ENCODE measurements at regions not wholly inside any gene's neighbourhood (a gene's known extent, or its start where the extent isn't known, plus 50 kb on each side); places are given as distances from the start of the nearest gene placed in this dataset.

DNA sequence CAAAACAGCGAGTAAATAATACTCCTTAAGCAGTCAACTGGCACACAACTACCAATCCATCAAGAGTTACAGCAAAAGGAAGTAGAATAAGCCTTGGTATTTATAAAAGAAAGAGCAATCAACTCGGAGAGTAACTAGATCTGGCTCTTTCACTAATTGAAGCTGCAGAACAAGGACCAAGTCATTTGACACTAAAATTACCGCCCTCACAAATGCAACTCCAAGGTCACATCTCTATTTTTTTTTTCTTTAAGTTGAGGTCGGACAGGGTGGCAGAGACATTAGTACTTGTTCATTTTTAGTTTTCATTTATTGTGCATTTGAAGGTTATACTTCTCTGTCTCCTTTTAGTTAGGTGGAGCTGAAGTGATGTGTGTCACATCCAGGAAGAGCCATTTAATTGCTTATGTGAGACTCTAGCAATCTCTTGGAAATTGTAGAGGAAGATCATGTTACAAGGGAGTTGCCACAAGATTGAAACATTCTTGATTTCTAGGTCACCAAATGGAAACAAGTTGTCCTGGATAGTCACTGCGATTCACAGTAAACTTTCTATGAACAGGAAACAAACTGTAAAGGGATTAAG, 138.1 kb upstream of the ADAMTS5 start:
- DNase-seq (ENCODE audit: low read depth), result no peak
- TF ChIP-seq POLR2A (IDR thresholded peaks at IDR 0.05; ENCODE audit: extremely low read depth, insufficient read length) (no peak), MYC (IDR thresholded peaks at IDR 0.05; ENCODE audit: low read depth, low read length) (no peak), MAX (IDR thresholded peaks at IDR 0.05; ENCODE audit: low read depth, low read length) (no peak)
- TF ChIP-seq, protein P1, sequence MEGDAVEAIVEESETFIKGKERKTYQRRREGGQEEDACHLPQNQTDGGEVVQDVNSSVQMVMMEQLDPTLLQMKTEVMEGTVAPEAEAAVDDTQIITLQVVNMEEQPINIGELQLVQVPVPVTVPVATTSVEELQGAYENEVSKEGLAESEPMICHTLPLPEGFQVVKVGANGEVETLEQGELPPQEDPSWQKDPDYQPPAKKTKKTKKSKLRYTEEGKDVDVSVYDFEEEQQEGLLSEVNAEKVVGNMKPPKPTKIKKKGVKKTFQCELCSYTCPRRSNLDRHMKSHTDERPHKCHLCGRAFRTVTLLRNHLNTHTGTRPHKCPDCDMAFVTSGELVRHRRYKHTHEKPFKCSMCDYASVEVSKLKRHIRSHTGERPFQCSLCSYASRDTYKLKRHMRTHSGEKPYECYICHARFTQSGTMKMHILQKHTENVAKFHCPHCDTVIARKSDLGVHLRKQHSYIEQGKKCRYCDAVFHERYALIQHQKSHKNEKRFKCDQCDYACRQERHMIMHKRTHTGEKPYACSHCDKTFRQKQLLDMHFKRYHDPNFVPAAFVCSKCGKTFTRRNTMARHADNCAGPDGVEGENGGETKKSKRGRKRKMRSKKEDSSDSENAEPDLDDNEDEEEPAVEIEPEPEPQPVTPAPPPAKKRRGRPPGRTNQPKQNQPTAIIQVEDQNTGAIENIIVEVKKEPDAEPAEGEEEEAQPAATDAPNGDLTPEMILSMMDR (IDR thresholded peaks at IDR 0.05; ENCODE audit: low read depth, low read length), result no peak

GRCh38 chr21:27103768-27104167, 136.9 kb upstream of the ADAMTS5 start:
- no peak for TF ChIP-seq POLR2A (IDR thresholded peaks at IDR 0.05; ENCODE audit: extremely low read depth, insufficient read length)
- no peak for TF ChIP-seq MAX (IDR thresholded peaks at IDR 0.05; ENCODE audit: low read depth, low read length)
- DNase-seq (ENCODE audit: low read depth), result no peak
- no peak overlapping the region for H3K4me3 ChIP-seq (ENCODE audit: low read depth, low read length)

More for the DNA sequence above, 138.1 kb upstream of the ADAMTS5 start:
- no peak overlapping the region for H3K4me3 ChIP-seq (ENCODE audit: low read depth, low read length)

GRCh38 chr21:27101523-27101922, 134.6 kb upstream of the ADAMTS5 start:
- no peak overlapping the region for H3K4me3 ChIP-seq (ENCODE audit: low read depth, low read length)
- no peak for TF ChIP-seq MYC (IDR thresholded peaks at IDR 0.05; ENCODE audit: low read depth, low read length)
- TF ChIP-seq POLR2A (IDR thresholded peaks at IDR 0.05; ENCODE audit: extremely low read depth, insufficient read length), result no peak
- TF ChIP-seq, protein P1 (IDR thresholded peaks at IDR 0.05; ENCODE audit: low read depth, low read length), result no peak
- no peak for TF ChIP-seq MAX (IDR thresholded peaks at IDR 0.05; ENCODE audit: low read depth, low read length)
- DNase-seq (ENCODE audit: low read depth), result no peak

GRCh38 chr21:27094184-27094948, 127.5 kb upstream of the ADAMTS5 start:
- H3K4me3 ChIP-seq (ENCODE audit: low read depth, low read length), result no peak overlapping the region
- TF ChIP-seq MYC (IDR thresholded peaks at IDR 0.05; ENCODE audit: low read depth, low read length) (no peak), POLR2A (IDR thresholded peaks at IDR 0.05; ENCODE audit: extremely low read depth, insufficient read length) (no peak), MAX (IDR thresholded peaks at IDR 0.05; ENCODE audit: low read depth, low read length) (no peak)
- TF ChIP-seq, protein P1 (IDR thresholded peaks at IDR 0.05; ENCODE audit: low read depth, low read length), result no peak
- DNase-seq (ENCODE audit: low read depth), result no peak

GRCh38 chr21:27086630-27087029, 119.7 kb upstream of the ADAMTS5 start:
- no peak for TF ChIP-seq POLR2A (IDR thresholded peaks at IDR 0.05; ENCODE audit: extremely low read depth, insufficient read length)
- no peak for TF ChIP-seq MAX (IDR thresholded peaks at IDR 0.05; ENCODE audit: low read depth, low read length)
- TF ChIP-seq, protein P1 (IDR thresholded peaks at IDR 0.05; ENCODE audit: low read depth, low read length), result no peak
- no peak for TF ChIP-seq MYC (IDR thresholded peaks at IDR 0.05; ENCODE audit: low read depth, low read length)
- no peak for DNase-seq (ENCODE audit: low read depth)
- H3K4me3 ChIP-seq (ENCODE audit: low read depth, low read length), result no peak overlapping the region

DNA sequence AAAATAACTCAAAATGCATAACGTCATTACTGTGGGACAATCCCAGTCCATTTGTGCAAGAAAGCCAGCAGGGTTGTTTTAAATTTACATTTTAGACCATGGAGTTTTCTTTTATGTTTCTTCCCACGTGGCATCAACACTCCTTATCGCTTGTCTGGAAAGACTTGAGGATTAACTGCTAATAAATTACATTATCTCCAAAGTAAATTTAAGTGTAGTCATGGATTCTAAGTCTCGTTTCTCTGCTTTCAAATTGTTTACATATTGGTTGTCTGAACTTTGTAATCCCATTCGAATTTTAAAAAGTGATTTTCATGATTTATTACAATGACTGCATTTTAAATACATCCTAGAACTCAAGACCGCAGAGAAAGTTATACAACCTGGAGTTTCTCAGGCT, 119.3 kb upstream of the ADAMTS5 start:
- TF ChIP-seq MAX (IDR thresholded peaks at IDR 0.05; ENCODE audit: low read depth, low read length) (no peak), MYC (IDR thresholded peaks at IDR 0.05; ENCODE audit: low read depth, low read length) (no peak), POLR2A (IDR thresholded peaks at IDR 0.05; ENCODE audit: extremely low read depth, insufficient read length) (no peak)
- TF ChIP-seq, protein P1 (IDR thresholded peaks at IDR 0.05; ENCODE audit: low read depth, low read length), result no peak
- DNase-seq (ENCODE audit: low read depth), result no peak
- H3K4me3 ChIP-seq (ENCODE audit: low read depth, low read length), result no peak overlapping the region

Data from NB4 (cell line).